ENCODE measurements at regions not wholly inside any gene's neighbourhood (a gene's known extent, or its start where the extent isn't known, plus 50 kb on each side); places are given as distances from the start of the nearest gene placed in this dataset.
A peak's percentile ranks its signal among the peaks of the same experiment; 100 is the strongest.

DNA sequence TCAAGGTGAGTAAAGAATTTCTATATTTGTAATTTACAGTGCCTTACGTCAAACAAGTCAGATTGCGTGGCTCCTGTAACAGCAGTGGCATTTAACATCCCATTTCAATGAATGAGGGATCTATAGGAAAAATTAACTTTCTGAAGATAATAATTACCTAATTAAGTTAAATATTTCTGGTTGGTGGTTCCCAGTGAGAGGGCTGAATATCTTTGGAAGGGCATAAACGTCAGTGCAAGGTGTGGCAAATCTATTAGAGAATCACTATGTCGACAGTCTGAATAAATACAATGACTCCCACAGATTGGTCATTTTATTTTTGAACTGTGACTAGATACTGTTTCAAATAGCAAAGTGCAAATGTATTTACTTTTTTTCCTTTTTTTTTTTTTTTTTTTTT is 80.0 kb downstream of the S1PR1 start:
- Histone ChIP-seq H3K9me3 (no peaks in the 10 kb centered on the region), H3K4me3 (no peak overlapping the region), H3K27me3 (peaks cover 0 to 21% (median 0%) of the 10 kb centered on the region in 9 donors), H3K4me1 (no peaks in the 10 kb centered on the region), H3K27ac (no peak overlapping the region), H3K36me3 (no peaks in the 10 kb centered on the region)
- 56 to 85% (median 81%) methylated on average over 4 of the region's 4 CpGs for WGBS, 4 donors
- TF ChIP-seq POLR2A (IDR thresholded peaks at IDR 0.05): no peak
- no peak for TF ChIP-seq CTCF (IDR thresholded peaks at IDR 0.05)
- ATAC-seq (no peak), DNase-seq (no peak)
- intact Hi-C loops (cut with DNase I): loop anchor here in 1 of 10 donors (10.0 kb wide), 1 partner anchor 248 kb away; no protein-coding TSS in a partner anchor

DNA sequence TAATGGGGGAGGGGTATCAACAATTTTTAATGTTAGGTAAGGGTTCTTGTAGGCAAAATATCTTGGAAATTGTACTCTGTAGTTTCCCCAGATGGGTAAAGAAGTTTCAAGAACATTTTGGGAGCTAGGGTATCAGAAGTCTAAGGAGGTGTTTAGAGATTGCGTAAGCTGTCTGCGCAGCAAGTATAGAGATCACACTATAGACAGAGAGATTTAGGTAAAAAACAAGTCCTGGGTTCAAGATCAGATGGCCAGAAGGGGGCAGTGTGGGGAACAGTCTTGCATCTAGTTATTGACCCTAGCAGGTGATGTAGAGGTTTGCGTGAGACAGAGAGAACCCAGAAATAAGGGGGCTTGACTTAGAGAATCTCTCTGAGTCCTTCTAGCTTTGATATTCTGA is 80.8 kb downstream of the S1PR1 start:
- Histone ChIP-seq H3K9me3 (no peaks in the 10 kb centered on the region), H3K4me1 (no peaks in the 10 kb centered on the region), H3K27ac (no peak overlapping the region), H3K4me3 (no peak overlapping the region), H3K27me3 (peaks cover 0 to 21% (median 0%) of the 10 kb centered on the region in 9 donors), H3K36me3 (no peaks in the 10 kb centered on the region)
- no peak for DNase-seq
- WGBS, 4 donors: 95 to 97% (median 96%) methylated on average over 3 of the region's 3 CpGs
- intact Hi-C loops (cut with DNase I): loop anchor here in 1 of 10 donors (10.0 kb wide), 1 partner anchor 247 kb away; no protein-coding TSS in a partner anchor
- TF ChIP-seq POLR2A (IDR thresholded peaks at IDR 0.05) (no peak), CTCF (IDR thresholded peaks at IDR 0.05) (peak in 1 of 12 donors; percentile 10)
- no peak for ATAC-seq

DNA sequence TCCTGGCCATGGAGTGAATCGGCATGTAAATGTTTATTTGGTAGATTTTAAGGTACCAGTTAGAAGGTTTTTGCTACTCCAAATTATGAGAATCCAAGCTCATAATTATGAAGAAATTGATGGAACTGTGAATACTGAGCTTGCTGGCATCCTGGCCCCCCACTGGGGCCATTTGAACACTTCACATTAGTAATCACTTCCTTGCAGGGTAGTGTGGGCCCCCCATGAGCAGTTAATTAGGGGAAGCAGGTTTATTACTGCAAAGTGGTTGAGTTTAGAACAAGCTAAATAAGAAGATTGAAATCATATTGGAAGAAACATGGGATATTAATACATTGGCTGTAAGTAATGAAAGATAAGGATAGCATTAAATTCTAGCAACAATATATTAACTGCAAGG is 86.7 kb downstream of the S1PR1 start:
- intact Hi-C loops (cut with DNase I): no loop called here

DNA sequence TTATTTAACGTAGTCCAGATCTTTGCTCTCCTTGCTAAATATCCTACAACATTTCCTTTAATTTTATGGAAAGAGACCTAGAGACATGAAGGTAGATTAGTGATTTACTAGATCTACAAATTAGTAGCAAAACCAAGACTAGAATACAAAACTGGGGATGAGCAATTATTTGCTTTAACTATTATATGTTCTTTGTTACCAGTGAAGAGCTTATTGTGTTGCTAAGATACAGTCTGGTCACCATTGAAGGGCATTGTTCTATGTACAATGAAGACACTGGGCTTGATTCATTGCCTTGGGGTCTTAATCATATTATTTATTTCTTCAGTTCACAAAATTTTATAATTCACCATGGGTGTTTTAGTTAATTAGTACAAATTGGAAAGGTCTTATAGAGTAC is 88.3 kb downstream of the S1PR1 start:
- Histone ChIP-seq H3K4me1 (no peaks in the 10 kb centered on the region), H3K27me3 (peaks cover 0 to 6% (median 0%) of the 10 kb centered on the region in 9 donors), H3K9me3 (no peaks in the 10 kb centered on the region), H3K36me3 (no peaks in the 10 kb centered on the region), H3K4me3 (no peak overlapping the region), H3K27ac (no peak overlapping the region)
- ATAC-seq: no peak
- TF ChIP-seq CTCF (IDR thresholded peaks at IDR 0.05) (no peak), POLR2A (IDR thresholded peaks at IDR 0.05) (no peak)
- intact Hi-C loops (cut with DNase I): no loop called here
- no peak for DNase-seq
- WGBS, 4 donors: 87 to 97% (median 91%) methylated on average over 1 of the region's 1 CpG

More for the DNA sequence above, 86.7 kb downstream of the S1PR1 start:
- no peak for ATAC-seq
- no peak overlapping the region for H3K27ac ChIP-seq
- peaks cover 0 to 8% (median 0%) of the 10 kb centered on the region in 9 donors for H3K27me3 ChIP-seq
- no peaks in the 10 kb centered on the region for H3K9me3 ChIP-seq
- no peak for DNase-seq
- no peaks in the 10 kb centered on the region for H3K4me1 ChIP-seq
- no peaks in the 10 kb centered on the region for H3K36me3 ChIP-seq
- H3K4me3 ChIP-seq: no peak overlapping the region
- TF ChIP-seq CTCF (IDR thresholded peaks at IDR 0.05) (no peak), POLR2A (IDR thresholded peaks at IDR 0.05) (no peak)
- 50 to 98% (median 95%) methylated on average over 1 of the region's 1 CpG for WGBS, 4 donors

All from heart left ventricle (tissue), 16 donors.